ENCODE measurements at regions not wholly inside any gene's neighbourhood (a gene's known extent, or its start where the extent isn't known, plus 50 kb on each side); places are given as distances from the start of the nearest gene placed in this dataset.
"Not testable (repeated sequence)": the region's sequence is repeated elsewhere in the genome, so short reads cannot be mapped to it uniquely, and the experiment has no call there.

DNA sequence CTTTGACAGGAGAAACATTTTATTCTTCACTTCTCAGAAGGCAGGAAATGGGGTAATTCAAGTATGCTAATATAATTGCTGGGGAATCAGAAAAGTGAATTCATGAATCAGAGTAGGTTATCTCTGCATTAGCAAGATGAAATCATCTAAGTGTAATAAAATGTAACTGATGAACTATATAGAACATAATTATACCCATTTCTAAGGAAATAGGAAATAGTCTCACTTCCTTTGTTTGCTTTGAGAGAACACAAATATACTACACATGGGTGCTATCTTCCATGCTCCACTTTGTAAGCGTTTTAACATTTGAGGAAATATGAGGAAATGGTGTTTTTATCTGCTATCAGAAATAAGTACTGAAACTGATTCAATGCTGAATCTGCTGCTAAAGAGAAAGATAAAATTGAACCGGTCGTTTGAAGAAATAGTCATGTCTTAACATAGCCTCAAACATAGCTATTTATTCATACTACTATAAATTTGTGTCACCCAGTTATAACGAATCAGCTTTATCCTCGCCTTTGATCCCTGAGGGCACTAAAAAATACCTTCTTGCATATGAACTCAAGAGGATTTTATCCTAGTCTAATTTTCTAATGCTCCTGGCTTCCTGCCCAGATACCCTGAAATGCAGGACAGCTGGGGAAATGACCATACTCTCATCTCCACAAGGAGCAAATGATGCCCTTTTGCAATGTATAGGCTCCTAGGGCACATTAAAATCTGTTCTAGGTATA lies 696.0 kb downstream of the C12orf50 start:
- no peaks in the 10 kb centered on the region for H3K36me3 ChIP-seq (ENCODE audit: control insufficient read depth, low read length)
- no peak overlapping the region for H3K4me3 ChIP-seq (ENCODE audit: low read length)
- H3K4me2 ChIP-seq (ENCODE audit: low read length): no peak overlapping the region

DNA sequence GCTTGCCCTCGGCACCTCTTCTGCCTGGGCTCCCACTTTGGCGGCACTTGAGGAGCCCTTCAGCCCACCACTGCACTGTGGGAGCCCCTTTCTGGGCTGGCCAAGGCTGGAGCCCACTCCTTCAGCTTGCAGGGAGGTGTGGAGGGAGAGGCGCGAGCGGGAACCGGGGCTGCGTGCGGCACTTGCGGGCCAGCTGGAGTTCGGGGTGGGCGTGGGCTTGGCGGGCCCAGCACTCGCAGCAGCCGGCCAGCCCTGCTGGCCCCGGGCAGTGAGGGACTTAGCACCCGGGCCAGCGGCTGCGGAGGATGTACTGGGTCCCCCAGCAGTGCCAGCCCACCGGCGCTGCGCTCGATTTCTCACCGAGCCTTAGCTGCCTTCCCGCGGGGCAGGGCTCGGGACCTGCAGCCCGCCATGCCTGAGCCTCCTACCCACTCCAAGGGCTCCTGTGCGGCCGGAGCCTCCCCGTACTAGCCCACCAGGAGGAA lies 699.1 kb downstream of the C12orf50 start:
- H3K27me3 ChIP-seq (ENCODE audit: control insufficient read depth, low read length); H3K79me2 ChIP-seq (ENCODE audit: control insufficient read depth, low read length); H3K36me3 ChIP-seq (ENCODE audit: control insufficient read depth, low read length); H3K27ac ChIP-seq (ENCODE audit: low read depth, low read length); H3K4me1 ChIP-seq (ENCODE audit: control insufficient read depth, low read length); H3K4me3 ChIP-seq (ENCODE audit: low read length); H3F3A ChIP-seq (ENCODE audit: control insufficient read depth, insufficient read depth); H3K9me3 ChIP-seq (ENCODE audit: control insufficient read depth, insufficient read depth, low read length); H3K9me2 ChIP-seq (replicated peaks; ENCODE audit: control insufficient read depth, low read length); H4K20me1 ChIP-seq (ENCODE audit: control insufficient read depth, insufficient read depth, low read depth, low read length); H3K4me2 ChIP-seq (ENCODE audit: low read length): not testable (repeated sequence)

More for the DNA sequence above, 696.0 kb downstream of the C12orf50 start:
- Histone ChIP-seq H3K27me3 (ENCODE audit: control insufficient read depth, low read length) (no peaks in the 10 kb centered on the region), H3K79me2 (ENCODE audit: control insufficient read depth, low read length) (no peaks in the 10 kb centered on the region), H3K9me3 (ENCODE audit: control insufficient read depth, insufficient read depth, low read length) (no peaks in the 10 kb centered on the region), H4K20me1 (ENCODE audit: control insufficient read depth, insufficient read depth, low read depth, low read length) (no peaks in the 10 kb centered on the region), H3F3A (ENCODE audit: control insufficient read depth, insufficient read depth) (no peaks in the 10 kb centered on the region), H3K9me2 (replicated peaks; ENCODE audit: control insufficient read depth, low read length) (no peaks in the 10 kb centered on the region), H3K4me1 (ENCODE audit: control insufficient read depth, low read length) (no peaks in the 10 kb centered on the region), H3K27ac (ENCODE audit: low read depth, low read length) (no peak overlapping the region)
- TF ChIP-seq, protein P1, sequence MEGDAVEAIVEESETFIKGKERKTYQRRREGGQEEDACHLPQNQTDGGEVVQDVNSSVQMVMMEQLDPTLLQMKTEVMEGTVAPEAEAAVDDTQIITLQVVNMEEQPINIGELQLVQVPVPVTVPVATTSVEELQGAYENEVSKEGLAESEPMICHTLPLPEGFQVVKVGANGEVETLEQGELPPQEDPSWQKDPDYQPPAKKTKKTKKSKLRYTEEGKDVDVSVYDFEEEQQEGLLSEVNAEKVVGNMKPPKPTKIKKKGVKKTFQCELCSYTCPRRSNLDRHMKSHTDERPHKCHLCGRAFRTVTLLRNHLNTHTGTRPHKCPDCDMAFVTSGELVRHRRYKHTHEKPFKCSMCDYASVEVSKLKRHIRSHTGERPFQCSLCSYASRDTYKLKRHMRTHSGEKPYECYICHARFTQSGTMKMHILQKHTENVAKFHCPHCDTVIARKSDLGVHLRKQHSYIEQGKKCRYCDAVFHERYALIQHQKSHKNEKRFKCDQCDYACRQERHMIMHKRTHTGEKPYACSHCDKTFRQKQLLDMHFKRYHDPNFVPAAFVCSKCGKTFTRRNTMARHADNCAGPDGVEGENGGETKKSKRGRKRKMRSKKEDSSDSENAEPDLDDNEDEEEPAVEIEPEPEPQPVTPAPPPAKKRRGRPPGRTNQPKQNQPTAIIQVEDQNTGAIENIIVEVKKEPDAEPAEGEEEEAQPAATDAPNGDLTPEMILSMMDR (IDR thresholded peaks at IDR 0.05; ENCODE audit: low read depth, low read length, poor library complexity, severe bottlenecking): no peak
- TF ChIP-seq EZH2phosphoT487 (IDR thresholded peaks at IDR 0.05; ENCODE audit: borderline replicate concordance, low read length): no peak

DNA sequence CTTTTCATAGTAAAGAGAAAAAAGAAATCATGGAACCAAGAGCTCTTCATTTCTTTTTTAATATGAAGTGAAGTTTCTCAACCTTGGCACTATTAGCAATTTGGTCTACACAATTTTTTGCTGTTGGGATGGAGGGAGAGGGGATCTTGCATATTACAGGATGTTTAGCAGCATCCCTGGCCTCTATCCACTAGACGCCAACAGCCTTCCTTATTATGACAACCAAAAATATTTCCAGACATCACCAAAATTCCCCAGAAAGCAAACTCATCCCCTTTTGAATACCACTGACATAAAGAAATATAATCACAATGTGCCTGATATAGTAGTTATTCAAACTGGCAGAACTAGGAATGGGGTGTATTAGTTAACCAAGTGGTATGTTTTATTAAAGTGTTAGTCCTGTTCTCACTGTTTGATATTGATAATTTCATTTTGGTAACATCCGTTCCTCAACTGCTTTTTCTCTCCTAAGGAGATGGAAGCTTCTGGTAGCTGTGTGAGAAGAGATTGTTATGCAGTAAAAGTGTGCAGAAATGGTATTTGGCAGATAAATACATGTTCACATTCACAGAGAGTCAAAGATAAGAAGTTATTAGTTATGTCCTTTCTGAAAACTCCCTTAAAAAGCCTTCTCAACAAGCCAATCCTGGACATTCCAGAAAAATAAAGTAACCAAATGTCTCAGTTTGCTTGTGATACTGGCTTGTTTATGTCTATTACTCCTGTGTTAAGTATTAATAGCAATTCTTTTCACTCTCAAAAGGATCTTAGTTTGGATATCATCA lies 699.9 kb downstream of the C12orf50 start:
- no peaks in the 10 kb centered on the region for H4K20me1 ChIP-seq (ENCODE audit: control insufficient read depth, insufficient read depth, low read depth, low read length)
- H3K9me2 ChIP-seq (replicated peaks; ENCODE audit: control insufficient read depth, low read length): no peaks in the 10 kb centered on the region
- TF ChIP-seq, protein P1 (IDR thresholded peaks at IDR 0.05; ENCODE audit: low read depth, low read length, poor library complexity, severe bottlenecking): no peak
- TF ChIP-seq EZH2phosphoT487 (IDR thresholded peaks at IDR 0.05; ENCODE audit: borderline replicate concordance, low read length): no peak
- no peaks in the 10 kb centered on the region for H3K4me1 ChIP-seq (ENCODE audit: control insufficient read depth, low read length)
- H3K4me3 ChIP-seq (ENCODE audit: low read length): no peak overlapping the region
- no peaks in the 10 kb centered on the region for H3K9me3 ChIP-seq (ENCODE audit: control insufficient read depth, insufficient read depth, low read length)
- H3K36me3 ChIP-seq (ENCODE audit: control insufficient read depth, low read length): no peaks in the 10 kb centered on the region
- no peak overlapping the region for H3K27ac ChIP-seq (ENCODE audit: low read depth, low read length)
- H3K79me2 ChIP-seq (ENCODE audit: control insufficient read depth, low read length): no peaks in the 10 kb centered on the region
- H3K27me3 ChIP-seq (ENCODE audit: control insufficient read depth, low read length): no peaks in the 10 kb centered on the region
- H3F3A ChIP-seq (ENCODE audit: control insufficient read depth, insufficient read depth): no peaks in the 10 kb centered on the region
- no peak overlapping the region for H3K4me2 ChIP-seq (ENCODE audit: low read length)

DNA sequence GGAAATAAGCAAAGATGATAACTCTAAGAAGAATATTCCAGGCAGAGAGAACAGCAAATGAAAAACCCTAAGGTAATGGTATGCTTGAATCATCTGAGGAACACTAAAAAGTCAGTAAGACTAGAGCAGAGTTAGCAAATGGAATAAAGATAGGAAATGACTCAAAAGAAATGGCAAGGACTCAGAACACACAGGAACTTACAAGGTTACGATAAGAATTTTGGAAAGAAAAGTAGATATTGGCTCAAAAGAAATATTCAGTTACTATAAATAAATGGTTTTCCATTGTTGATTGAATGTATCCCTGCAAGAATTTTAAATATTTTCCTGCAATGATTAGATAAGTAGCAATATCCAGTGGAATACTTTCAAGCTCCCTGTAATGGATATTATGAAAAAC lies 705.8 kb downstream of the C12orf50 start:
- no peaks in the 10 kb centered on the region for H3F3A ChIP-seq (ENCODE audit: control insufficient read depth, insufficient read depth)
- no peak overlapping the region for H3K27ac ChIP-seq (ENCODE audit: low read depth, low read length)
- H3K36me3 ChIP-seq (ENCODE audit: control insufficient read depth, low read length): no peaks in the 10 kb centered on the region
- no peaks in the 10 kb centered on the region for H3K27me3 ChIP-seq (ENCODE audit: control insufficient read depth, low read length)
- no peaks in the 10 kb centered on the region for H3K9me2 ChIP-seq (replicated peaks; ENCODE audit: control insufficient read depth, low read length)
- H3K4me1 ChIP-seq (ENCODE audit: control insufficient read depth, low read length): no peaks in the 10 kb centered on the region
- no peaks in the 10 kb centered on the region for H4K20me1 ChIP-seq (ENCODE audit: control insufficient read depth, insufficient read depth, low read depth, low read length)
- no peak overlapping the region for H3K4me2 ChIP-seq (ENCODE audit: low read length)
- no peaks in the 10 kb centered on the region for H3K79me2 ChIP-seq (ENCODE audit: control insufficient read depth, low read length)
- TF ChIP-seq EZH2phosphoT487 (IDR thresholded peaks at IDR 0.05; ENCODE audit: borderline replicate concordance, low read length): no peak
- TF ChIP-seq, protein P1 (IDR thresholded peaks at IDR 0.05; ENCODE audit: low read depth, low read length, poor library complexity, severe bottlenecking): no peak
- H3K9me3 ChIP-seq (ENCODE audit: control insufficient read depth, insufficient read depth, low read length): no peaks in the 10 kb centered on the region
- H3K4me3 ChIP-seq (ENCODE audit: low read length): no peak overlapping the region

Measured in DOHH2 (cell line).